Fibroblast of lung (primary cell): ENCODE measurements at regions not wholly inside any gene's neighbourhood (a gene's known extent, or its start where the extent isn't known, plus 50 kb on each side); places are given as distances from the start of the nearest gene placed in this dataset.

Experiments used
- EZH2 ChIP-seq: IDR thresholded peaks from 2 replicates; pipeline ENCODE4 v1.5.1; 2012; ENCODE audit warnings: low read length, control low read depth, mild to moderate bottlenecking; ENCODE audit errors: missing control alignments
- TF ChIP-seq, protein P1 (sequence below), 2 donors: IDR thresholded peaks in 1 of 2; conservative IDR thresholded peaks in 1 of 2; 1 replicate in 1 of 2; 2 replicates in 1 of 2; pipeline ENCODE4 v1.5.1; 2011 to 2012; ENCODE audit warnings: low read length in 2 of 2, control low read depth in 1 of 2, inconsistent platforms in 1 of 2, low read depth in 1 of 2, mild to moderate bottlenecking in 1 of 2

DNA sequence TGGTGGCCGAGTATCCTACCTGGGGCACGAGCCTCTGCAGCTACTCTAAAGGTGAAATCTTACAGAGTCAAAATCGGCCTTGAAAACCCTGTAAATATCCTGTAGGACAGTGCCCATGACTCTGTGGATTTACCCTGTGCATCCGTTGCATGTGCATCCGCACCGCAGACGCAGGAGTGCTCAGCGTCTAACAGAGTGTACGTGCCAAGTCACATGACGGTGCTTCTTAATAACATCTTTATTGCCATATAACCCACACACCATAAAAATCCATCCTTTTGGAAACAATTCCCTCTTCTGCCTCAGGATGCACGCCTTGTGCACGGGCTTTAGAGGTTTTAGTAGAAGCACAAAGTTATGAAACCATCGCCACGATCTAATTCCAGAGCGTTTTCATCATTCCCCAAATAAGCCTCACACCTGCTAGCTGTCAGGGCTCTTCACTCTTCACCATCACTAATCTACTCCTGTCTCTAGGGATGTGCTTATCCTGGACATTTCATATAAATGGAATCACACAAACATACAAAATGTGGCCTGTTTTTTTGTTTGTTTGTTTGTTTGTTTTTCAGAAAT is 384.5 kb upstream of the SULF2 start:
- TF ChIP-seq, protein P1, sequence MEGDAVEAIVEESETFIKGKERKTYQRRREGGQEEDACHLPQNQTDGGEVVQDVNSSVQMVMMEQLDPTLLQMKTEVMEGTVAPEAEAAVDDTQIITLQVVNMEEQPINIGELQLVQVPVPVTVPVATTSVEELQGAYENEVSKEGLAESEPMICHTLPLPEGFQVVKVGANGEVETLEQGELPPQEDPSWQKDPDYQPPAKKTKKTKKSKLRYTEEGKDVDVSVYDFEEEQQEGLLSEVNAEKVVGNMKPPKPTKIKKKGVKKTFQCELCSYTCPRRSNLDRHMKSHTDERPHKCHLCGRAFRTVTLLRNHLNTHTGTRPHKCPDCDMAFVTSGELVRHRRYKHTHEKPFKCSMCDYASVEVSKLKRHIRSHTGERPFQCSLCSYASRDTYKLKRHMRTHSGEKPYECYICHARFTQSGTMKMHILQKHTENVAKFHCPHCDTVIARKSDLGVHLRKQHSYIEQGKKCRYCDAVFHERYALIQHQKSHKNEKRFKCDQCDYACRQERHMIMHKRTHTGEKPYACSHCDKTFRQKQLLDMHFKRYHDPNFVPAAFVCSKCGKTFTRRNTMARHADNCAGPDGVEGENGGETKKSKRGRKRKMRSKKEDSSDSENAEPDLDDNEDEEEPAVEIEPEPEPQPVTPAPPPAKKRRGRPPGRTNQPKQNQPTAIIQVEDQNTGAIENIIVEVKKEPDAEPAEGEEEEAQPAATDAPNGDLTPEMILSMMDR (conservative IDR thresholded peaks at IDR 0.05 in 1 of 2, IDR thresholded peaks at IDR 0.05 in 1 of 2; ENCODE audit: low read depth in 1 of 2, low read length in 2 of 2) = no peak
- no peak for TF ChIP-seq EZH2
